ENCODE measurements at regions not wholly inside any gene's neighbourhood (a gene's known extent, or its start where the extent isn't known, plus 50 kb on each side); places are given as distances from the start of the nearest gene placed in this dataset.

DNA sequence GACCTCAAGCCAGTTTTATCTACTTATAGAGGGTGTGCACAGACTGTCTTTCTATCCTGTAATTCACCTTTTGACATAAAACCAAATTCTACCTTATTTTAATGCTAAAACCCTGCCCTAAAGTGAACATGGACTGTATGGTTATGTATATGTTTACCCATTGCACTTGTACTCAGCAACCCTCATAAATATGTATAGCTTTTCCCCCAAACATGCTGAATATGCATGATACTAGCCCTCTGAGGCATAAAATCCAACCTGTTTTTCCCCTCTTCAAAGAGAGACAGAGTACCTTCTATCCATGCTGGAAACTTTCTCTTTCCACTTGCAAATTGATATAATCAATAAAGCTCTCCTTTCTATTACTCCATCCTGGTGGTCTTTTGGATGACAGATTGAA, 267.9 kb upstream of the BMP2 start:
- Histone ChIP-seq H3K4me3 (no peak overlapping the region), H3K4me1 (peaks cover 0 to 5% (median 0%) of the 10 kb centered on the region in 10 experiments; a peak in 1 of 20 replicates), H3K4me2 (no peak overlapping the region), H3K27me3 (no peaks in the 10 kb centered on the region), H4K20me1 (no peaks in the 10 kb centered on the region), H3K36me3 (no peaks in the 10 kb centered on the region), H3K27ac (no peak overlapping the region), H3K9ac (no peak overlapping the region), H3K9me3 (replicated peaks in 1 of 11) (peaks cover 0 to 1% (median 0%) of the 10 kb centered on the region in 11 experiments; a peak in 1 of 22 replicates)
- TF ChIP-seq Cebpa-rat (IDR thresholded peaks at IDR 0.05), result no peak

DNA sequence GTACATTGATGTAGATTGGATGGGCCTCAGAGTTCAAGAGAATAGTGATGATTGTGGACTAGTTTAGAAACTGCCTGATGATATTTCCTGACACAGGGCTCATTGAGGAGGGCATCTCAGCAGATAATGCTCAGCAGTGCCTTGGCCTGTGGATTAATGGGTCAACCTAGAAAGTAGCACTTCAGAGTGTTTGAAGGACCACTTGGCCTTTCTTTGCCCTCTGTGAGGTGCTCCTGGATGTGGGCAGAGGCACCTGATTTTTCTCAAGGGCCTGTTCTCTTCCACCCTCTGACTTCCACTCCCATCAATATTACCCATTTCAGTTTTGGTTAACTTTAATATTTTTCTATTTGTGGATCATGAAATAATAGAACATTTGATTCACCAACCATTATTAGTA, 270.6 kb upstream of the BMP2 start:
- H3K9ac ChIP-seq, result no peak overlapping the region
- H3K27me3 ChIP-seq, result no peaks in the 10 kb centered on the region
- no peaks in the 10 kb centered on the region for H4K20me1 ChIP-seq
- H3K4me2 ChIP-seq, result no peak overlapping the region
- H3K9me3 ChIP-seq (replicated peaks in 1 of 11), result no peaks in the 10 kb centered on the region; a peak in 1 of 22 replicates
- H3K36me3 ChIP-seq, result no peaks in the 10 kb centered on the region
- H3K27ac ChIP-seq, result no peak overlapping the region
- peaks cover 0 to 5% (median 0%) of the 10 kb centered on the region in 10 experiments; a peak in 1 of 20 replicates for H3K4me1 ChIP-seq
- no peak overlapping the region for H3K4me3 ChIP-seq
- TF ChIP-seq Cebpa-rat (IDR thresholded peaks at IDR 0.05), result no peak

DNA sequence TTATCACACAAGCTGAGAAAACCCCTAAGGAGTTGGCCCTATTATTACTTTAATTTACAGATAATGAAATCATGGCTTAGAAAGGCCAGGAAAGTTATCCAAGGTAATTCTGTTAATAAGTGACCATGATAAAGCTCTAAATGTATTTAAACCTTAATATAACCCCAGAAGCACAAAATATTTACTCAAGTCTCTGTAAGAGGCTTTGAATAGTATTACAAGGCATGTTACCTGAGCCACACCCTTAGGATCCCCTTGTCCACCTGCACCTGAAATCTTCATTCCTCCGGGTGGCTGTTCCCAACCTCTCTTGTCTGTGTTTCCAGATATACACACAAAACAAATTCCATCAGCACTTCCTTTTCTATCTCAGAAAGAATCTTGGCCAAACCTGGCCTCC, 271.6 kb upstream of the BMP2 start:
- no peak for TF ChIP-seq Cebpa-rat (IDR thresholded peaks at IDR 0.05)
- H3K9me3 ChIP-seq (replicated peaks in 1 of 11), result no peaks in the 10 kb centered on the region; a peak in 1 of 22 replicates
- H3K4me1 ChIP-seq, result peaks cover 0 to 5% (median 0%) of the 10 kb centered on the region in 10 experiments; a peak in 1 of 20 replicates
- H3K27ac ChIP-seq, result no peak overlapping the region
- no peaks in the 10 kb centered on the region for H4K20me1 ChIP-seq
- H3K4me2 ChIP-seq, result no peak overlapping the region
- no peak overlapping the region for H3K9ac ChIP-seq
- no peaks in the 10 kb centered on the region for H3K36me3 ChIP-seq
- H3K27me3 ChIP-seq, result no peaks in the 10 kb centered on the region
- no peak overlapping the region for H3K4me3 ChIP-seq

DNA sequence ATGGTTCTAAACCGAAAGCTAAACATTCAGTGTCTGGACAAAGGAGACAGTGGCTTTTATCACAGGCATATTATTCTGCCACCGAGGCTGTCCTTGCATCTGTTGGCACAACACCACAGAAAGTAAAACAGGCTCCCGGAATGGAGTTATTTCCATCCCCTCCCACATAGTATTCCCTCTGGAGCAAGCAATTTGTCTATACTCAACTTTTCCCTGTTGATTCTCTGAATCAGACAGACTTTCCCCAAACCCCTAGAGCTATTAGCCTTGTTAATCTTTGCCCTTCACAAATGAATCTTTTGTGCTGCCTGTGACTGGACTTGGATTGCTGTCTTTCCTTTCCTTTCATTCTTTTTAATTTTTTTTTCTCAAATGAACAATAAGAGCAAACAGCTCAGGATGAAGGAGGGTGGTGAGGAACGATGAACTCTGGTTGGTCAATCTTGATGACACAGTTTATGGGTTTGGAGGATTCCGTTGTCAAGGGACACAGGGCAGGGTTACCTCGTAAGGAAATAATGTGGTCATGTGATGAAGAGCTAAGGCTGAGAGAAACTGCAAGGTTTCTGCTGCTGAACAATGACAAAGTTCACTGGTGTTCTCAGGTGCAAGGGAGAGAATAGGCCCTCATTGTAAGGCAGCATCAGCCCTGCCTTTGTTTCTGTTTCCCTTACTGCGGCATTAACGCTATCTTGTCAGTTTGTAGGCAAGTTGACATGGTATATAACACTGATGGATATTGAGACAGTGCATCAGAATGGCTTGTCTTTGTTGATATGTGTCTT, 275.0 kb upstream of the BMP2 start:
- Histone ChIP-seq H3K36me3 (no peaks in the 10 kb centered on the region), H3K27me3 (no peaks in the 10 kb centered on the region), H3K4me2 (no peak overlapping the region), H4K20me1 (no peaks in the 10 kb centered on the region), H3K4me3 (no peak overlapping the region), H3K4me1 (peaks cover 0 to 13% (median 0%) of the 10 kb centered on the region in 10 experiments; a peak in 2 of 20 replicates), H3K27ac (no peak overlapping the region), H3K9ac (no peak overlapping the region), H3K9me3 (replicated peaks in 1 of 11) (peaks cover 0 to 12% (median 0%) of the 10 kb centered on the region in 11 experiments; a peak in 2 of 22 replicates)
- no peak for TF ChIP-seq Cebpa-rat (IDR thresholded peaks at IDR 0.05)

DNA sequence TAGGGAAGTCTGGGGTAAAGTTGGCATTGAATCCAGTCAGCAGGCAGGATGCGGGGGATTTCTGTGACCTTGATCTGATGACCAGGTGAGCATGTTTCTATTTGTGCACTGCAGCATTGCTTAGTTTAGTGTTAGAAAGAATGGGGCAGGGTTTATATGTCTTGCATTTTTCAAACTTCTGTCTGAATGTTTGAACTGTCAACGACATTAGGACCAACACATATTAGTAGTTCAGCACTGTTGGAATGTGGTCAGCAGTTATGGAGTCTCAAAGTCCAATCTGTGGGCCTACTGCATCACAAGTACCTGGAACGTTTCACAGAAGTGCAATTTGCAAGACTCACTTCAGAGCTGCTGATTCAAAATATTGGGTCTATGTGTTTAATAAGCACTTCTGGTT, 276.6 kb upstream of the BMP2 start:
- Histone ChIP-seq H3K4me2 (no peak overlapping the region), H4K20me1 (no peaks in the 10 kb centered on the region), H3K36me3 (no peaks in the 10 kb centered on the region), H3K27ac (no peak overlapping the region), H3K9me3 (replicated peaks in 1 of 11) (peaks cover 0 to 12% (median 0%) of the 10 kb centered on the region in 11 experiments; a peak in 2 of 22 replicates), H3K9ac (no peak overlapping the region), H3K4me1 (peaks cover 0 to 13% (median 0%) of the 10 kb centered on the region in 10 experiments; a peak in 1 of 20 replicates), H3K27me3 (no peaks in the 10 kb centered on the region), H3K4me3 (no peak overlapping the region)
- TF ChIP-seq Cebpa-rat (IDR thresholded peaks at IDR 0.05), result no peak

DNA sequence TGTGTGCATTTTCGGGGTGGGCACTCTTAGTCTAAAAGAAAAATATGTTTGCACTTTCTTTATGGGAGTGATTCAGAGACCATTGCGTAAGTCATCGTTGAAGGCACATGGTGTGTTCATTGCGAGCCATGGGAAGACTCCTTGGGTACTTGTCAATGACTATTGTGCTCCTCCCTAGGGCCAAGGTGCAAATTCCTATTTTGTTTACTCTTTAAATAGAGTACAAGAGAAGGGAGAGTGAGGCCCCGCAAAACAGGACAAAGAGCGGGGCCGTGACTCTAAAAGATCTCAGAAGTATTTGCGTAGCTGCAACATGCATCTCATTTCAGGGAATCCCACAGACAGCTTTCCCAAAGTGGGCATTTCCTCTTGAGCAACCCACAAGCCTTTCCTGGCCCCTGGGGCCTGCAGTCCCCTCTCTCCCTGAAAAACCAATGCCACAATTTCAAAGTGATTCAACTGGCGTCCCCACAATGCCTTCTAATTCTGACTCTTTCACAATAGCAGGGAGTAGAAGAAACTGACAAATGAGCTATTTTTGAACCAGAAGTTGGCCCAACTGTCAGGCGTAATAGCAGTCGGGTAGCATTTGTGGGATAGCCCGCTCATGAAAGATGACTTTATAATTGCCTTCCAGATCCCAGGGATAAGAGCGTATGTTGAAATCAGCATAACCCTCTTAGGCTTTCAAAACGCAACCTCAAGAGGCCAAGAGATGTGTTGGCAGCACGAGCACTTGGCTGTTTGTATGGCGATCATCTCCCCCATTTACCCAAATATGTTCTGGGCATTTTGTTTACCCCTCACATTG, 277.9 kb upstream of the BMP2 start:
- Histone ChIP-seq H3K27ac (peak overlapping the region in 3 of 11 experiments; percentile 13 to 37 (median 33); a peak in 1 of 22 replicates), H3K9ac (no peak overlapping the region), H4K20me1 (no peaks in the 10 kb centered on the region), H3K4me3 (no peak overlapping the region), H3K36me3 (no peaks in the 10 kb centered on the region), H3K4me2 (peak overlapping the region in 4 of 11 experiments; percentile 2 to 25 (median 19); a peak in 8 of 22 replicates), H3K9me3 (replicated peaks in 1 of 11) (peaks cover 0 to 12% (median 0%) of the 10 kb centered on the region in 11 experiments; a peak in 2 of 22 replicates), H3K4me1 (peaks cover 0 to 13% (median 0%) of the 10 kb centered on the region in 10 experiments; a peak in 1 of 20 replicates), H3K27me3 (no peaks in the 10 kb centered on the region)
- peak in 1 of 11 experiments; percentile 8; a peak in 1 of 22 replicates for TF ChIP-seq Cebpa-rat (IDR thresholded peaks at IDR 0.05)

DNA sequence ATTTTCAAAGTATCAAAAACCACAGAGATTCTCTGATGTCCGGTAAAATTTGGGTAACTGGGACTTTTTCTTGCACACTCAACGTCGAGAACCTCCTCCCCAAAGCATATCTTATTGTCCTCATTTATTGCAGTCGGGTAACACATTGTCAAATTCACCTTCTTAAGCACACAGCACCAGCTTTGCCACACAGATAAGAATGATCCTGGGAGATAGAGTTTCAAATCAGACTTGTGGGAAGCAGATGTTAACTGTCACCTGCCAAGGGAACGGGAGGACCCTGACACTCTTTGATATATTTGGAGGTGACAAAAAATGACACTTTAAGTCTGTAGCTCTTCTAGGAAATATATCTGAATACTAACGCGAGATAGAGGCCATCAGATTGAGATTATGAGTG, 282.1 kb upstream of the BMP2 start:
- Histone ChIP-seq H3K4me3 (no peak overlapping the region), H3K27ac (no peak overlapping the region), H3K4me2 (no peak overlapping the region), H3K36me3 (no peaks in the 10 kb centered on the region), H3K4me1 (peaks cover 0 to 11% (median 0%) of the 10 kb centered on the region in 10 experiments; a peak in 1 of 20 replicates), H3K27me3 (no peaks in the 10 kb centered on the region), H4K20me1 (no peaks in the 10 kb centered on the region), H3K9ac (no peak overlapping the region), H3K9me3 (replicated peaks in 1 of 11) (peaks cover 0 to 12% (median 0%) of the 10 kb centered on the region in 11 experiments; a peak in 2 of 22 replicates)
- TF ChIP-seq Cebpa-rat (IDR thresholded peaks at IDR 0.05), result no peak

DNA sequence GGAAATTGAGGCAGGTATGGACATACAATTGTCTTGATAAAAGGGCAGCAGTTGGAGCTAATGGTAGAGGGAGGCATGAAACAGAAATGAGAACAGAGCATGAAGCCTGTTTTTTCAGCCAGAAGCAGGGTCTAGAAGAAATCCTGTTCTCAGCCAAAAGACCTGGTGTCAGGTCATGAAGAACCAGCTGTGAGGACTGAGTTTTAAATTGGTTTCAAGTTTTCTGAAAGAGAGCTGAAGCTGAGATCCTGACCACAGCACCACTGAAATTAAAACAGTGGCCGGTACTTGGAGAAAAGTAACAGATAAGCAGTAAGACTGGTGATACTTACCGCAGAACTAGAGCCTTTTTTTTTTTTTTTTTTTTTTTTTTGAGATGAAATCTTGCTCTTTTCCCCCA, 283.8 kb upstream of the BMP2 start:
- H3K9ac ChIP-seq, result no peak overlapping the region
- TF ChIP-seq Cebpa-rat (IDR thresholded peaks at IDR 0.05), result no peak
- H3K27ac ChIP-seq, result no peak overlapping the region
- no peak overlapping the region for H3K4me3 ChIP-seq
- H3K4me1 ChIP-seq, result no peaks in the 10 kb centered on the region
- H3K9me3 ChIP-seq (replicated peaks in 1 of 11), result no peaks in the 10 kb centered on the region
- H3K36me3 ChIP-seq, result no peaks in the 10 kb centered on the region
- H3K4me2 ChIP-seq, result no peak overlapping the region
- H3K27me3 ChIP-seq, result no peaks in the 10 kb centered on the region
- H4K20me1 ChIP-seq, result no peaks in the 10 kb centered on the region

DNA sequence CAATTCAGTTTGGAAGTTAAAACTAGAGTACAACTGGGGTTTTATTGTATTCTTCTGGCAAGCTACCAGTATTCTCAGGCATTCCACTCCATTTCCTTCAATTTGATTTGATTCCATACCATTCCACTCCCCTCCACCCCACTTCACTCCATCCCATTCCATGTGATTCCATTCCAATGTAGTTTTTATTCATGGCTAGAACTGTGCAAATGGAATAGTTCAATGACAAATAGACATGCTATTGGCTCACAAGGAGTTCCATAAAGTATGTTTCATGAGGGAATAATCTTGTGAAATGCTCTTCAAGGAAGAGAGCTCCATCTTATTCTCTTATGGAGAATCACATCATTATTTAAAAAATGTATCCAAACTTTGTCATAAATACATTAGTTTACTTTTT, 285.0 kb upstream of the BMP2 start:
- Histone ChIP-seq H3K27ac (no peak overlapping the region), H3K36me3 (no peaks in the 10 kb centered on the region), H3K4me3 (no peak overlapping the region), H3K9ac (no peak overlapping the region), H3K9me3 (replicated peaks in 1 of 11) (peaks cover 0 to 3% (median 0%) of the 10 kb centered on the region in 11 experiments; a peak in 2 of 22 replicates), H3K4me1 (no peaks in the 10 kb centered on the region), H3K4me2 (no peak overlapping the region), H3K27me3 (no peaks in the 10 kb centered on the region), H4K20me1 (no peaks in the 10 kb centered on the region)
- no peak for TF ChIP-seq Cebpa-rat (IDR thresholded peaks at IDR 0.05)

Data from BLaER1 treated with 17β-estradiol and CSF1 and Interleukin-3, amounts not matched to agents 10 nM and 100 nM (cell line).